ENCODE measurements at regions not wholly inside any gene's neighbourhood (a gene's known extent, or its start where the extent isn't known, plus 50 kb on each side); places are given as distances from the start of the nearest gene placed in this dataset.

DNA sequence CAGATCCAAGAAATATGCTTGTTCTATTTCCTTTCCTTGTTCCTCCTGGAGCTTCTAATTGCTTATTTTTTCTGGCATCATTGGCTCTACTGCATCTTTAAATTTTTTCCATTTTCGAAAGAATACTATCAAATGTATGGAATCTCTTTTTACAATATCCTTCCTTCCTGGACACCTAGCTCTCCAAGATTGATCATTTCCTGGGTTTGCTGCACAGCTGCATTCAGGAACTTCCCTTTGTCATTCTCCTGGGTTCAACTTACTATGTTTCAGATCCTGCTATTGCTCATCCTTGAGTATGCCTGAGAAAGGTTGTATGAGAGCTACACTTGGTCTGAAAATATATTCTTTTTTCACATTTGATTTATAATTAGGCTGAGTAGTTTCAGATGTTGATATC lies 73.7 kb upstream of the ERCC6L2 start:
- TF ChIP-seq GATA3 (IDR thresholded peaks at IDR 0.05; ENCODE audit: low read depth, low read length) (no peak), GATA2 (IDR thresholded peaks at IDR 0.05; ENCODE audit: low read depth, low read length) (no peak)

DNA sequence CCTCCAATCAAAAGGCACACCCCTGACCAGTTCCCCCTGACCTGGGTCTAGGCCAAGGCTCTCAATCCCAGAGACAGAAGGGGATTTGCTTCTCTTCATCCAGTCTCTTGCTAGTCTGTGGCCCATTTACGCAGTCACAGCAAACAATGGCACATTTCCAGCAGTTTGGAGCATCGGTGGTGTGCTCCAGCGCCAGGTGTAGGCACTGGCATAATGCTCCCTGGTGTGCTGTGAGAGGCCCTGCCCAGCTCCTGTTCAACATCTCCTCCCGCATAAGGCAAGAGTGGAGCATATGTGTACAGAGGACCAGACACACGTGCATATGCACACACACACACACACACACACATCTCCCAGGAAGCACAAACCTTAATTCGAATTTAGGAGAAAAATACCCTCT lies 79.5 kb upstream of the ERCC6L2 start:
- TF ChIP-seq GATA3 (IDR thresholded peaks at IDR 0.05; ENCODE audit: low read depth, low read length) = no peak
- no peak for TF ChIP-seq GATA2 (IDR thresholded peaks at IDR 0.05; ENCODE audit: low read depth, low read length)

DNA sequence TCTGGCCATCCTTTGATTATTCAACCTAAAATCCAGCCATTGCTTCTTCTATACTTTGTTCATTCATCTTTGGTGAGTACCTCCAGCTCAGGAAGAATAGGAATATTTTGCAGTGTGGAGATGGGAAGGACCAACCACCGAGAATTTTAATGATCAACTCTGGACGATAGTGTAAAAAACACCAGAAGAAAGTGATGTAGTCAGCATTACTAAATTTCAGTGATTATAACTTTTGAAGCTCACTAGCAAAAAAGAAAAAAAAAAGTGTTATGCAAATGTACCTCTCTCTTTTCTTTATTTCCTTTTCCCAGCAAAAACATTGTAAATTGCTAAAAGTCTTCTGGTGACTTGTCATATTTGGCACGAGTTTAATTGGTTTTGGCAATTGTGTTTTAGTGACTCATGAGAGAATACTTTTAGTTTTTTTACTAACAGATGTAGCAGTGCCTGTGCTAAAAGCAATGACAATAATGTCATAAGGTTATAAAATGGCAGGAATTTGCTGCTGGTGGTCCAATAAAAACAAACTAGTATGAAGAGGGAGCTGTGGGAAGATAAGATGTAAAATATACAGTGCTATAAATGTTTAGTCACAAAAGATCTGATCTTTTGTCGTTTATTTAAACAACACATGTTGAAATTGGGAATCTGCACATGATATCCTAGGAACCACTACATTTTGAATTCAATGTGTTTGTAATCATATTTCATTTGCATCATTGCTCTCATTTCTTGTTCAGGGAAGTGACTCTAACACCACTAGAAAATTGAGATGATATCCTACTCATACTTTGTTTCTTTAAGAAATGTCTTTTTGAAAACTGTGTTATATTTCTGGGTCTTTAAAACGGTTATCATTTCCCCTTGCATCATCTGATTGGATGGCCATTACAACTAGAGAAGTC lies 81.3 kb upstream of the ERCC6L2 start:
- TF ChIP-seq GATA3 (IDR thresholded peaks at IDR 0.05; ENCODE audit: low read depth, low read length) (no peak), GATA2 (IDR thresholded peaks at IDR 0.05; ENCODE audit: low read depth, low read length) (no peak)

DNA sequence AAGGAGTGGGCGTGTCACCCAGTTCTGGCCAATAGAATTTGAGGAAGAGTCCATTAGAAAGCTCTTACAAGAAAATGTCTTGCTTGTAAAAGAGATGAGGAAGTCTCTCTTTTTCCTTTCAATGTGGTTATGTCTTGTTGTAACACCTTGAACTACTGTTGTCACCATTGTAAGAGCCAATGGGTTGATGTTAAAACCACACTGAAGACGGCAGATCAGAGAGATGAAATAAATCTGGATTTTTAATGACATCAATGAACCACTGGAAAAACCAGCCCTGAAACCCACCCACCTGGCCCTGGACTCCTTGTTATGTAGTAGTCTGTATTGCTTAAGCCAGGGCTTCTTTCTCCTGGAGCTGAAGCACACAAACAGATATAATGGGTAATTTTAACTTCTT lies 83.8 kb upstream of the ERCC6L2 start:
- no peak for TF ChIP-seq GATA2 (IDR thresholded peaks at IDR 0.05; ENCODE audit: low read depth, low read length)

DNA sequence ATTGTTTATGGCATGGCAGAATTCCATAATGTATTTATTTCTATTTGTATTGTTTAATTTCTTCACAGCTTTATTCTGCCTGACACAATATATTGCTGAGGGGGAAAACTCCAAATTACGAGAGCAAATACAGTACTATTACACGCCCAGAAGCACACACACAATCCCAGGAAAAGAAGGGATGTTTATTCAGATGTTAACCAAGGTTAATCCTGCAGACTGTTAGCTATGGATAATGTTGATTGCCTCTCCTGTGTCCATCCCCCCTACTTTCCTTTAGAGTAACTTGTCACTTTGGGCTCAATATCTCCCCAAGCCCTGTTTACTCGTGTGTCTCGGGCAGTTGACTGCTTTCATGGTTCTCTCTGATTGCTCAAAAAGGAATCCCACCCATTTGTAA lies 84.2 kb upstream of the ERCC6L2 start:
- TF ChIP-seq GATA2 (IDR thresholded peaks at IDR 0.05; ENCODE audit: low read depth, low read length) = no peak
- no peak for TF ChIP-seq GATA3 (IDR thresholded peaks at IDR 0.05; ENCODE audit: low read depth, low read length)

DNA sequence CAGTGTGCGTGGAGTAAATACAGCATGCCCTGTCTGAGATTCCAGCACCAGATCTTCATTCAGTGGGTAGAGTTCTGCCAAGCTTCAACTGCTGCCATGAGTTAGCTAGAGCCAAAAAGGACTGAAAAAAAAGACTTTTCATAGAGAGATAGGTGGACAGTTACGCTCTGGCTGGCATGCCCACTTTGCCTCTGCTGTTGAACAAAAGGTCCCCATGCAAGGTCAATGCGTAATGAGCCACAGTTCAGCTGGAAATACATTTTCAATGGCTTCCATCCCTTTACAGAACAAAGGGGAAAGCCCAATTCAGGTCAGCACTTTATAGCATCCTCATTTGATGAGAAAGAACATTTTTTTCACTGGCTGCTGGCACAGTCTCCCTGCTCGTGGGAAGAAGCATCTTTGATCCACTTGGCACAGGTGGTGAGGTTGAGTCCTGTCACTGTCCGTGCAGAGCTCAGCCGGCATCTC lies 86.9 kb upstream of the ERCC6L2 start:
- no peak for TF ChIP-seq GATA2 (IDR thresholded peaks at IDR 0.05; ENCODE audit: low read depth, low read length)
- no peak for TF ChIP-seq GATA3 (IDR thresholded peaks at IDR 0.05; ENCODE audit: low read depth, low read length)

DNA sequence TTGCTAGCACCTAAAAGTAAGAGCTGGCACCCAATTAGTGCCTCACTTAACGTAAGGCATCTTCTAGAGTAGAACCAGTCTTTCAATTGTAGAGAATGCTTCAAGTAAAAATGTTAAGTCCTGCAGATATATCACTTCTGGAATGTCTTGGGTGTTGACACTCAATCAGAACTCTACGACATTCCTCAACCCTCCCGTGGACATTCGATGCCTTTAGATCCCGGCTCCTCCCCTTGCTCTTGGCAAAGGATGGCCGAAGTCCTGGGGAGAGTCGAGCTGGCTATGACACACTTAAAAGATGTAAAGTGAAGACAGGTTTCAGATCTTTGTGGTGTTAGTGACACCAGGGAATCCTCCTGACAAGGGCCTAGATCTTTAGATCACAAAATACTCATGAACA lies 87.5 kb upstream of the ERCC6L2 start:
- TF ChIP-seq GATA2 (IDR thresholded peaks at IDR 0.05; ENCODE audit: low read depth, low read length) (no peak), GATA3 (IDR thresholded peaks at IDR 0.05; ENCODE audit: low read depth, low read length) (no peak)

DNA sequence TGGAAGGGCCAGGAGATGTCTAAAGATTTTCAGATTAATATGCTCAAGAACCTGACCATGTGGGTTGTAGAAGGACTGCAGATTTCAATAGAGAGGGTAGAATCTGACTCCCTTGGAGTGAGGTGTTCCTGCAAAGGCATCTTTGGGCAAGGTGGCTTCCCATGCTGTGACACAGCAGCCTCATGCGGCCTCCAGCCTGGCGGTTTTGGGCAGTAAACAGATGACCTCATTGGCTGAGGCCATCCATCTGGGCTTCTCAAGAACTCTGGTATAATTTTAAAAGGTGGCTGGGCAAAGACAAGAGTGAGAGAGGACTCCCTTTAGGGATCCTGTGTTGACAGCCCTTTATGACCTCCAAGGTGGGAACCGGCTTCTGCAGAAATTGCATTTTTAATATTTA lies 90.3 kb upstream of the ERCC6L2 start:
- TF ChIP-seq GATA3 (IDR thresholded peaks at IDR 0.05; ENCODE audit: low read depth, low read length) (no peak), GATA2 (IDR thresholded peaks at IDR 0.05; ENCODE audit: low read depth, low read length) (no peak)

DNA sequence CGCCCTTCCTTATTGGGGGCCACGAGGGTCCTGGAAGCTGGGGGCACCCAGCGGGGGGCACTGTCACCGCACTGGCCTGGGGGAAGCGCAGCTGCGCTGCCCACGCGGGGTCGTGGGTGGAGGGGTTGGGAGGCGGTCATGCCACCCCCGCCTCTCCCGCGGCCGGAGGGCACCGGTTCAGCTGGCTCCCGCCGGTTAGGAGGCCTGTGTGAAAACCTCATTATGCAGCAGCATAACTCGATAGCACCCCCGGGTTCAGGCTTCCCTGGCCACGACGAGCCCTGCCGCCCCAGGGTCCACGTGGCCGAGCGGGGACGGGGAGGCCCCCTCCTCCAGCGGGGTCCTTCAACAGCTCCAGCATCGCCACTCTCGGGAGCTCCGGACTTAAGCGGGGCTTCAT lies 91.2 kb upstream of the ERCC6L2 start:
- TF ChIP-seq GATA3 (IDR thresholded peaks at IDR 0.05; ENCODE audit: low read depth, low read length) (no peak), GATA2 (IDR thresholded peaks at IDR 0.05; ENCODE audit: low read depth, low read length) (no peak)

DNA sequence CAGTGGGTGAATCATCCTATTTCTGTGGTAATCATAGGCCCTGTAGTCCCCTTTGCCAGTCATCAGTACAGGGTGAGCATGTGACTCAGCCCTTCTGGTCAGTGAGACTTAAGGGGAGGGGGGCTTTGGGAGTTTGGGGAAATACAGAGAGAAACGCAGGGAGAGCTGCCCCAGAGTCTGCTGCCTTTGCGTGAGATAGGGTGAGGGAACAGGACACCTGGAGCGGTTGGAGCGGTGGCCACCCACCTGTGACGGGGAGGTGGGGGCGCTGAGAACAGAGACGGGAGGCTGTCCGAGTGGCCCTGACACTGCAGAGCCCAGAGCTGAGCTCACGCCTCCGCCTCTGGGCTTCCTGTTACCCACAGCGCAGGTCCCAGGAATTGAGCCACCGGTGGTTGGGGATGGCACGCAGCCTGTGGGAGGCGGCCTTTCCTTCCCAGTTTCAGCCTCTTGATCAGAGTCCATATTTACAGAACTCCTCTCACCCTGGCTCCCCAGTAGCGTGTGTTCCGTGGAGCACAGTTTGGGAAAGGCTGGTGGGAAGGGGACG lies 92.0 kb upstream of the ERCC6L2 start:
- TF ChIP-seq GATA2 (IDR thresholded peaks at IDR 0.05; ENCODE audit: low read depth, low read length) (no peak), GATA3 (IDR thresholded peaks at IDR 0.05; ENCODE audit: low read depth, low read length) (no peak)

DNA sequence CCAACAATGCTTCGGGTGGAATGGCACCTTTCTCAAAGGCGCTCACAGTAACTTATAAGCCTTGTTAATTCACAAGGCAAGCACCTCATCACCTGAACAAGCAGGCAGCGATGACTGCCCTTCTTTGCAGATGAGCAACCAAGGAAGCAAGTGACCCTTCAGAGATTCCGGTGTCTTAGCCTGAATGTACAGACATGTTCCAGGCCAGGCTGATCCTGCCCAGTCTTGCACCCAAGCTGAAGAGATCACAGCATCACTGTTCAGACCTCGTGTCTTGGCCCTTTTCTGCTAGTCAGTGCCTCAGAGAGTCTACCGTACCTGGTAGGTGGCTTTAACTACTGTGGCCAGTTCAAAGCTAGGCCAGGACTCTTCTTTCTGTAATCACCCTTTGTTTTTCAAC lies 94.7 kb upstream of the ERCC6L2 start:
- TF ChIP-seq GATA3 (IDR thresholded peaks at IDR 0.05; ENCODE audit: low read depth, low read length) (no peak), GATA2 (IDR thresholded peaks at IDR 0.05; ENCODE audit: low read depth, low read length) (no peak)

DNA sequence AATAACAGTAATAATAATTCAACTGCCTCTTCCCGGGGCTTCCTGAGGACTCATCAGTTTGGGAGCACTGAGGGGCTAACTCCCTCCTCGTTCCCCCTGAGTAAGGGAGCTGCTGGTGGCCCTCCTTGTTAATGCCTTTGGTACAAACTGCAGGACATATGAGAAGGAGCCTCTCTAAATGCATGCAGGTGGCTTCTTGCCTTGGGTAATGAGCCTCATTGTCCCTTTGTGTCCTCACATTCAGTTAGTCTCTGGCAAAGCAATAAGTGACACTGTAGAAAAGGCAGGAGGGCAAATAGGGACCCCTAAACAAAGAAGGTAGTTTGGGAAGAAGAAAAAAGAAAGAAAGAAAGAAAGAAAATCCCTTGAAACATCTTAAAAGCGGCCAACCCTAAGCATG lies 95.4 kb upstream of the ERCC6L2 start:
- TF ChIP-seq GATA2 (IDR thresholded peaks at IDR 0.05; ENCODE audit: low read depth, low read length) (no peak), GATA3 (IDR thresholded peaks at IDR 0.05; ENCODE audit: low read depth, low read length) (no peak)

DNA sequence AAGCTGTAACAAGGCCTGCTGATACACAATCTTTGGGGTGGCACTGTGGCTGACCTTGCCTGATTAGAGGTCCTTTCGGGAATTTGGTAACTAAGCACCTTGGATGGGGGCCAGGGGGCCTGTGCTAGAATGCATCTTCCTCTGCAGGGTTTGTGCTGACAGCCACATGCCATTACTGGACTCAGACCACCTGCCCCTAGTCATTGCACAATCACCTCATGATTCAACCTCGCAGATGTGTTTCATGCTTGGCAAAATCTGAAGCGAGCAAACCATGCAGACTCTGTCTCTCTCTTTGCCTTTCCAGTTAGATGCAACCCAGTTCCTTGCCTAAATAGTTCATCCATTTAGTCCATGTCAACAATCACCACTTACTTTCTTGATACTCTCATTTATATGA lies 96.5 kb upstream of the ERCC6L2 start:
- TF ChIP-seq GATA2 (IDR thresholded peaks at IDR 0.05; ENCODE audit: low read depth, low read length) = no peak
- TF ChIP-seq GATA3 (IDR thresholded peaks at IDR 0.05; ENCODE audit: low read depth, low read length) = no peak

DNA sequence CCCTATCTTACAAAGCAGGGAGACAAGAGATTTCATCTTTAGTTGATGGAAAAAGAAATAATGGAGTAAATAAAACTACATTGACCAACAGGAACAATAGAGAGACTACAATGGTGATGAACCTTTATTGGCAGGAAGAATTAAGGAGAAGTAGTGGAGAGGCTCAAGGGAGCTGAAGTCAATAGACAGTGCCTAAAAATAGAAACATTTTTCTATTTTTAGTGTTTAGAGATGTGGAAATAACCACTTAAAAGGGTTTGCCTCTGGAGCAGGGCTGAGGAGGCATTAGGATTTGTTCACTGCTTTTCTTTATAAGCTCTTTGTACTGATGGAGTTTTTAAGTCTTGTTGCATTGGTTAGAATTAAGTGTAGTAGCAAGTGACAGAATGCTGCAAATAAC lies 98.4 kb upstream of the ERCC6L2 start:
- TF ChIP-seq GATA2 (IDR thresholded peaks at IDR 0.05; ENCODE audit: low read depth, low read length) (no peak), GATA3 (IDR thresholded peaks at IDR 0.05; ENCODE audit: low read depth, low read length) (no peak)

DNA sequence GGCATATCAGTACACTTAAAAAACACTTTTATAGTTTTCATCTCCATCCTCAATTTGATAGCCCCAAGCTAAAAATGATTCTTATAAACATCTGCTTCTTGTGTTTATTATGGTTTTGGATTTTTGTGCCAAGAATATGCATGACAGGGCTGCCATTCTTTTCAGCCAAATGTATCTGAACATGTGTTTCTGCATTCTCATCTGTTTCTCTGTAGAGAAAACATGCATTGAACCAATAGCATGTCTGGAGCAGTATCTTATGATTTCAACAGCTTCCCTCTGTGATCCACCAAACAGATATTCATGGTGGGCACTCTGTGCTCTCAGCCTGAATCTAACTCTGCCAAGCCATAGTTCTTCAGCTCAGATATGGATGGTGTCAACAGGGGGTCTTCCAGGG lies 99.3 kb upstream of the ERCC6L2 start:
- TF ChIP-seq GATA2 (IDR thresholded peaks at IDR 0.05; ENCODE audit: low read depth, low read length) (no peak), GATA3 (IDR thresholded peaks at IDR 0.05; ENCODE audit: low read depth, low read length) (no peak)

Data from SH-SY5Y (cell line).